Astrocyte (in vitro differentiated cells and primary cell): ENCODE measurements at regions not wholly inside any gene's neighbourhood (a gene's known extent, or its start where the extent isn't known, plus 50 kb on each side); places are given as distances from the start of the nearest gene placed in this dataset.

Source experiments
- CTCF ChIP-seq: IDR thresholded peaks from 2 replicates; pipeline ENCODE4 v1.5.1; 2011; ENCODE audit warnings: low read depth, mild to moderate bottlenecking, inconsistent platforms, low read length, moderate library complexity; ENCODE audit not compliant: insufficient read depth
- EZH2 ChIP-seq: IDR thresholded peaks from 2 replicates; pipeline ENCODE4 v1.6.1; 2012; ENCODE audit warnings: mild to moderate bottlenecking, low read length, inconsistent platforms; ENCODE audit not compliant: insufficient read depth

GRCh38 chr10:60643874-60644273 lies 134.4 kb upstream of the CDK1 start:
- TF ChIP-seq CTCF: no peak
- no peak for TF ChIP-seq EZH2
